SK-N-SH (cell line): ENCODE measurements at regions not wholly inside any gene's neighbourhood (a gene's known extent, or its start where the extent isn't known, plus 50 kb on each side); places are given as distances from the start of the nearest gene placed in this dataset.

Experiments
- CTCF ChIA-PET: fragments of 300-600, 350-600 bp; formaldehyde crosslinking; extraction: SDS; loops from one replicate; lab custom pipeline; 2021; lab: Yijun Ruan, JAX
- POLR2A ChIA-PET: fragments of 350-600 bp; sonication (Branson Sonifier 250); formaldehyde crosslinking; extraction: SDS; loops from one replicate; lab custom pipeline; 2020; ENCODE audit warnings: antibody characterized with exemption, inconsistent platforms; lab: Yijun Ruan, JAX
- DNase-seq: peaks from one replicate; pipeline ENCODE4 v3.0.0; 2012
- H2AFZ ChIP-seq: fragments of 200-600 bp; sonication (generic); 2 replicates; pipeline ENCODE4 v1.8.1; 2016; ENCODE audit warnings: antibody characterized with exemption, mild to moderate bottlenecking, low read depth
- H3F3A ChIP-seq: fragments of 200-600 bp; sonication (generic); replicated peaks from 2 replicates; pipeline ENCODE3; 2016; ENCODE audit warnings: antibody characterized with exemption, mild to moderate bottlenecking; ENCODE audit not compliant: insufficient read depth
- H3K27ac ChIP-seq, 2 experiments: fragments of 200-500 bp in 1 of 2; fragments of 200-600 bp in 1 of 2; sonication (Bioruptor generic) in 1 of 2; sonication (generic), shearing (Covaris generic) in 1 of 2; 2 replicates each; pipeline versions ENCODE4 v1.5.1 to v1.6.1; 2014 to 2016; ENCODE audit warnings: low read depth in 2 of 2, inconsistent platforms in 1 of 2, low read length in 1 of 2, mild to moderate bottlenecking in 1 of 2, mixed read lengths in 1 of 2
- H3K27me3 ChIP-seq: fragments of 200-600 bp; sonication (generic), shearing (Covaris generic); 2 replicates; pipeline ENCODE4 v1.6.1; 2016; ENCODE audit warnings: mixed run types; ENCODE audit not compliant: insufficient read depth
- H3K36me3 ChIP-seq, 2 experiments: fragments of 200-500 bp in 1 of 2; fragments of 200-600 bp in 1 of 2; sonication (Bioruptor generic) in 1 of 2; sonication (generic) in 1 of 2; replicated peaks in 1 of 2; 2 replicates each; pipeline versions ENCODE3 to v1.5.1; 2014 to 2016; ENCODE audit warnings: low read length in 1 of 2, mild to moderate bottlenecking in 1 of 2; ENCODE audit not compliant: insufficient read depth in 2 of 2, control insufficient read depth in 1 of 2
- H3K4me1 ChIP-seq, 2 experiments: fragments of 200-500 bp in 1 of 2; fragments of 200-600 bp in 1 of 2; sonication (Bioruptor generic) in 1 of 2; sonication (generic), shearing (Covaris generic) in 1 of 2; 2 replicates each; pipeline versions ENCODE4 v1.5.1 to v1.6.1; 2014 to 2016; ENCODE audit warnings: low read depth in 1 of 2, low read length in 1 of 2, mixed run types in 1 of 2; ENCODE audit not compliant: insufficient read depth in 2 of 2, control insufficient read depth in 1 of 2
- H3K4me2 ChIP-seq: fragments of 200-600 bp; sonication (generic), shearing (Covaris generic); 2 replicates; pipeline ENCODE4 v1.6.1; 2017; ENCODE audit warnings: mixed run types
- H3K4me3 ChIP-seq, 2 experiments: fragments of 200-500 bp in 1 of 2; fragments of 200-600 bp in 1 of 2; sonication (Bioruptor generic) in 1 of 2; sonication (generic), shearing (Covaris generic) in 1 of 2; 2 replicates each; pipeline versions ENCODE4 v1.5.1 to v1.8.1; 2014 to 2016; ENCODE audit warnings: low read depth in 2 of 2, inconsistent platforms in 1 of 2, low read length in 1 of 2, mild to moderate bottlenecking in 1 of 2, mixed read lengths in 1 of 2, moderate library complexity in 1 of 2
- H3K79me2 ChIP-seq: fragments of 200-600 bp; sonication (generic); 2 replicates; pipeline ENCODE4 v1.8.1; 2017; ENCODE audit warnings: mild to moderate bottlenecking; ENCODE audit not compliant: insufficient read depth
- H3K9ac ChIP-seq: fragments of 200-600 bp; sonication (generic); 2 replicates; pipeline ENCODE4 v1.6.1; 2017; ENCODE audit warnings: mixed run types
- H3K9me2 ChIP-seq: fragments of 200-600 bp; sonication (generic); 2 replicates; pipeline ENCODE4 v1.6.1; 2017; ENCODE audit warnings: mixed run types
- H3K9me3 ChIP-seq: fragments of 200-600 bp; sonication (generic); 2 replicates; pipeline ENCODE4 v1.6.1; 2017; ENCODE audit warnings: mixed run types, mild to moderate bottlenecking, moderate library complexity
- H4K20me1 ChIP-seq: fragments of 200-600 bp; sonication (generic); 2 replicates; pipeline ENCODE4 v1.6.1; 2017; ENCODE audit warnings: mild to moderate bottlenecking, mixed run types; ENCODE audit not compliant: insufficient read depth
- EP300 ChIP-seq, 2 experiments: IDR thresholded peaks; 2 replicates each; pipeline versions ENCODE4 v1.4.0 to v1.6.1; 2012; ENCODE audit warnings: borderline replicate concordance in 1 of 2, low read depth in 1 of 2, low read length in 1 of 2
- EZH2phosphoT487 ChIP-seq: fragments of 200-600 bp; sonication (generic); IDR thresholded peaks from 2 replicates; pipeline ENCODE4 v1.6.1; 2017; ENCODE audit warnings: low read depth, mixed run types, mild to moderate bottlenecking, antibody characterized with exemption, moderate library complexity, borderline replicate concordance
- FOSL2 ChIP-seq: IDR thresholded peaks from 2 replicates; pipeline ENCODE4 v1.4.0; 2012; ENCODE audit warnings: low read depth, mild to moderate bottlenecking, moderate library complexity, borderline replicate concordance
- FOXJ3 ChIP-seq: sonication (generic); formaldehyde crosslinking; IDR thresholded peaks from 2 replicates; pipeline ENCODE4 v1.5.1; 2020; ENCODE audit warnings: mild to moderate bottlenecking, missing genetic modification reagents
- FOXM1 ChIP-seq: IDR thresholded peaks from 2 replicates; pipeline ENCODE4 v1.4.0; 2012; ENCODE audit warnings: low read depth, mild to moderate bottlenecking
- GATA2 ChIP-seq: sonication (generic); formaldehyde crosslinking; IDR thresholded peaks from 2 replicates; pipeline ENCODE4 v1.5.0; 2020; ENCODE audit warnings: mild to moderate bottlenecking, missing genetic modification reagents
- MXI1 ChIP-seq: IDR thresholded peaks from 2 replicates; pipeline ENCODE4 v1.6.1; 2012; ENCODE audit warnings: mild to moderate bottlenecking, low read depth, low read length, improper control_type of control experiment
- POLR2AphosphoS5 ChIP-seq: IDR thresholded peaks from 2 replicates; pipeline ENCODE4 v1.6.1; 2012; ENCODE audit warnings: low read depth, low read length
- TAF1 ChIP-seq: IDR thresholded peaks from 2 replicates; pipeline ENCODE4 v1.6.1; 2012; ENCODE audit warnings: low read depth, mild to moderate bottlenecking, low read length, moderate library complexity, borderline replicate concordance
- TCF12 ChIP-seq: IDR thresholded peaks from 2 replicates; pipeline ENCODE4 v1.4.0; 2012
- TEAD4 ChIP-seq: IDR thresholded peaks from 2 replicates; pipeline ENCODE4 v1.4.0; 2012; ENCODE audit warnings: mild to moderate bottlenecking, borderline replicate concordance; ENCODE audit not compliant: insufficient read depth
- ZBTB33 ChIP-seq: IDR thresholded peaks from 2 replicates; pipeline ENCODE4 v1.4.0; 2012; ENCODE audit warnings: low read depth, borderline replicate concordance
- WGBS: methylation state at CpG from one replicate; pipeline ENCODE4 v1.1.6; 2017; ENCODE audit warnings: low lambda C conversion rate; 5-methylcytosine and 5-hydroxymethylcytosine counted together
- TF ChIP-seq, protein P1 (sequence below): fragments of 200-600 bp; sonication (generic); IDR thresholded peaks from 2 replicates; pipeline ENCODE4 v1.6.1; 2017; ENCODE audit warnings: antibody characterized with exemption, mild to moderate bottlenecking, moderate library complexity
- TF ChIP-seq, protein P2 (sequence below): IDR thresholded peaks from 2 replicates; pipeline ENCODE4 v1.4.0; 2012; ENCODE audit warnings: low read depth
- TF ChIP-seq, protein P3 (sequence below): fragments of 150-350 bp; IDR thresholded peaks from 2 replicates; pipeline ENCODE4 v1.6.1; 2016; ENCODE audit warnings: mild to moderate bottlenecking, low read depth, low read length
- TF ChIP-seq, protein P4 (sequence below): IDR thresholded peaks from 2 replicates; pipeline ENCODE4; 2012

DNA sequence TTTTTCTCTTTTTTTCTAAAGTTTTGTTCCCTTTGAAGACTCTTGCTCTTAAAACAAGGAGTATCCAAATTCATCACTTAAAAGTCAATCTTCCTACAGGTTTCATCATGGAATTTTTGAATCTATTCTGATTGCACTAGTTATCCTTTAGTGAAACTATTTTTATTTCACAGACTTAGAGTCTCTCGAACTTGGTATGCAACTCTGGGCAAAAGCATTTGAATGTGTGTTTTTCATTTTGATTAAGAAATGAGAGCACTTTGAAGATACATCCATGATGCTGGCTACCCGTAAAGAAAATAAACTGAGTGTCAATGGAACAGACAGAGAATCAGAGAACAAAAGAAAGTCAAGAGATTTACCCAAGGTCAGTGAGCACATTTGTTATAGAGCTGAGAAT is 586.5 kb downstream of the EPM2A start (continued):
- no peak for TF ChIP-seq TAF1
- no peak for TF ChIP-seq EZH2phosphoT487
- no peak for TF ChIP-seq TCF12

GRCh38 chr6:145151624-145152023 is 583.7 kb downstream of the EPM2A start:
- TF ChIP-seq MXI1 (no peak), POLR2AphosphoS5 (no peak), FOXJ3 (CRISPR knock-in tag) (no peak), FOXM1 (no peak), TAF1 (no peak), ZBTB33 (no peak), EZH2phosphoT487 (no peak), TEAD4 (no peak), GATA2 (CRISPR knock-in tag) (no peak), FOSL2 (no peak), EP300 (IDR thresholded peaks at IDR 0.05; ENCODE audit: borderline replicate concordance in 1 of 2, low read depth in 1 of 2, low read length in 1 of 2) (no peak)
- TF ChIP-seq, protein P1, sequence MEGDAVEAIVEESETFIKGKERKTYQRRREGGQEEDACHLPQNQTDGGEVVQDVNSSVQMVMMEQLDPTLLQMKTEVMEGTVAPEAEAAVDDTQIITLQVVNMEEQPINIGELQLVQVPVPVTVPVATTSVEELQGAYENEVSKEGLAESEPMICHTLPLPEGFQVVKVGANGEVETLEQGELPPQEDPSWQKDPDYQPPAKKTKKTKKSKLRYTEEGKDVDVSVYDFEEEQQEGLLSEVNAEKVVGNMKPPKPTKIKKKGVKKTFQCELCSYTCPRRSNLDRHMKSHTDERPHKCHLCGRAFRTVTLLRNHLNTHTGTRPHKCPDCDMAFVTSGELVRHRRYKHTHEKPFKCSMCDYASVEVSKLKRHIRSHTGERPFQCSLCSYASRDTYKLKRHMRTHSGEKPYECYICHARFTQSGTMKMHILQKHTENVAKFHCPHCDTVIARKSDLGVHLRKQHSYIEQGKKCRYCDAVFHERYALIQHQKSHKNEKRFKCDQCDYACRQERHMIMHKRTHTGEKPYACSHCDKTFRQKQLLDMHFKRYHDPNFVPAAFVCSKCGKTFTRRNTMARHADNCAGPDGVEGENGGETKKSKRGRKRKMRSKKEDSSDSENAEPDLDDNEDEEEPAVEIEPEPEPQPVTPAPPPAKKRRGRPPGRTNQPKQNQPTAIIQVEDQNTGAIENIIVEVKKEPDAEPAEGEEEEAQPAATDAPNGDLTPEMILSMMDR = no peak
- TF ChIP-seq, protein P2, sequence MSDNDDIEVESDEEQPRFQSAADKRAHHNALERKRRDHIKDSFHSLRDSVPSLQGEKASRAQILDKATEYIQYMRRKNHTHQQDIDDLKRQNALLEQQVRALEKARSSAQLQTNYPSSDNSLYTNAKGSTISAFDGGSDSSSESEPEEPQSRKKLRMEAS = no peak
- TF ChIP-seq, protein P3, sequence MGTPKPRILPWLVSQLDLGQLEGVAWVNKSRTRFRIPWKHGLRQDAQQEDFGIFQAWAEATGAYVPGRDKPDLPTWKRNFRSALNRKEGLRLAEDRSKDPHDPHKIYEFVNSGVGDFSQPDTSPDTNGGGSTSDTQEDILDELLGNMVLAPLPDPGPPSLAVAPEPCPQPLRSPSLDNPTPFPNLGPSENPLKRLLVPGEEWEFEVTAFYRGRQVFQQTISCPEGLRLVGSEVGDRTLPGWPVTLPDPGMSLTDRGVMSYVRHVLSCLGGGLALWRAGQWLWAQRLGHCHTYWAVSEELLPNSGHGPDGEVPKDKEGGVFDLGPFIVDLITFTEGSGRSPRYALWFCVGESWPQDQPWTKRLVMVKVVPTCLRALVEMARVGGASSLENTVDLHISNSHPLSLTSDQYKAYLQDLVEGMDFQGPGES = no peak
- TF ChIP-seq, protein P4, sequence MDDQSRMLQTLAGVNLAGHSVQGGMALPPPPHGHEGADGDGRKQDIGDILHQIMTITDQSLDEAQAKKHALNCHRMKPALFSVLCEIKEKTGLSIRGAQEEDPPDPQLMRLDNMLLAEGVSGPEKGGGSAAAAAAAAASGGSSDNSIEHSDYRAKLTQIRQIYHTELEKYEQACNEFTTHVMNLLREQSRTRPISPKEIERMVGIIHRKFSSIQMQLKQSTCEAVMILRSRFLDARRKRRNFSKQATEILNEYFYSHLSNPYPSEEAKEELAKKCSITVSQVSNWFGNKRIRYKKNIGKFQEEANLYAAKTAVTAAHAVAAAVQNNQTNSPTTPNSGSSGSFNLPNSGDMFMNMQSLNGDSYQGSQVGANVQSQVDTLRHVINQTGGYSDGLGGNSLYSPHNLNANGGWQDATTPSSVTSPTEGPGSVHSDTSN = no peak
- TF ChIP-seq, all 33 proteins: peak for 0
- ChIA-PET POLR2A (no interaction called here), CTCF (no interaction called here)
- Histone ChIP-seq H3K9me2 (no peaks in the 10 kb centered on the region), H3K9ac (no peak overlapping the region), H3K4me1 (peaks cover 0 to 3% of the 10 kb centered on the region in 2 experiments; a peak in 2 of 4 replicates), H3K79me2 (no peaks in the 10 kb centered on the region), H3K36me3 (no peaks in the 10 kb centered on the region), H3K4me2 (no peak overlapping the region), H3K27ac (no peak overlapping the region), H4K20me1 (no peaks in the 10 kb centered on the region), H2AFZ (no peak overlapping the region), H3K9me3 (no peaks in the 10 kb centered on the region), H3K27me3 (no peaks in the 10 kb centered on the region), H3F3A (no peaks in the 10 kb centered on the region), H3K4me3 (no peak overlapping the region)
- 55% methylated on average over 3 of the region's 3 CpGs for WGBS
- DNase-seq = no peak
